ENCODE measurements at regions not wholly inside any gene's neighbourhood (a gene's known extent, or its start where the extent isn't known, plus 50 kb on each side); places are given as distances from the start of the nearest gene placed in this dataset.

DNA sequence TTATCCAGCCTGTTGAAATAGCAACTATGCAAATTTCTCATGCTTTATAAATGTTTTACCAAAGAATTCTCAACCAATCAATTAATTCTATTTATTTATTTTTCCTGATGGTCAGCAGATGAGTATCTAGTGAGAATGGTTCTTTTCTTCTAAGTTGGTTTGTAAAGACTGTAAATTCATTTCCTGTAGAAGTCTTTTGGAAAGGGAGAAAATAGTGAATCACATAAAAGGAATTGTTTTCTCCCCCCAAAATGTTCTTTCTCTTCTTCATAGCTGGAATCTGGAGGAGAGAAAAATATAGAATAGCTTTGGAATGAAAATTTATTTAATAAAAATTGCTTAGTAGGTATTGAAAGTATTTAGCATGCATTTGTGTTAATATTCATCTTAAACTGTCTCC, 836.1 kb upstream of the ZEB2 start:
- TF ChIP-seq, protein P1, sequence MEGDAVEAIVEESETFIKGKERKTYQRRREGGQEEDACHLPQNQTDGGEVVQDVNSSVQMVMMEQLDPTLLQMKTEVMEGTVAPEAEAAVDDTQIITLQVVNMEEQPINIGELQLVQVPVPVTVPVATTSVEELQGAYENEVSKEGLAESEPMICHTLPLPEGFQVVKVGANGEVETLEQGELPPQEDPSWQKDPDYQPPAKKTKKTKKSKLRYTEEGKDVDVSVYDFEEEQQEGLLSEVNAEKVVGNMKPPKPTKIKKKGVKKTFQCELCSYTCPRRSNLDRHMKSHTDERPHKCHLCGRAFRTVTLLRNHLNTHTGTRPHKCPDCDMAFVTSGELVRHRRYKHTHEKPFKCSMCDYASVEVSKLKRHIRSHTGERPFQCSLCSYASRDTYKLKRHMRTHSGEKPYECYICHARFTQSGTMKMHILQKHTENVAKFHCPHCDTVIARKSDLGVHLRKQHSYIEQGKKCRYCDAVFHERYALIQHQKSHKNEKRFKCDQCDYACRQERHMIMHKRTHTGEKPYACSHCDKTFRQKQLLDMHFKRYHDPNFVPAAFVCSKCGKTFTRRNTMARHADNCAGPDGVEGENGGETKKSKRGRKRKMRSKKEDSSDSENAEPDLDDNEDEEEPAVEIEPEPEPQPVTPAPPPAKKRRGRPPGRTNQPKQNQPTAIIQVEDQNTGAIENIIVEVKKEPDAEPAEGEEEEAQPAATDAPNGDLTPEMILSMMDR (conservative IDR thresholded peaks at IDR 0.05; ENCODE audit: low read depth, low read length), result no peak
- TF ChIP-seq EZH2phosphoT487 (IDR thresholded peaks at IDR 0.05; ENCODE audit: borderline replicate concordance, low read length), result no peak

Data from PC-3 (cell line).